H9 (cell line): ENCODE measurements at regions not wholly inside any gene's neighbourhood (a gene's known extent, or its start where the extent isn't known, plus 50 kb on each side); places are given as distances from the start of the nearest gene placed in this dataset.

Source experiments
- DNase-seq: peaks from one replicate; pipeline ENCODE4 v3.0.0-alpha.2; 2017
- H2AFZ ChIP-seq: one replicate; pipeline ENCODE4 v1.6.1; 2013; ENCODE audit warnings: mild to moderate bottlenecking, low read length, control low read depth, moderate library complexity
- H2AK5ac ChIP-seq: 2 replicates; pipeline ENCODE4 v1.6.1; 2013; ENCODE audit warnings: low read length, control low read depth, mixed read lengths; ENCODE audit not compliant: insufficient read length
- H2BK120ac ChIP-seq: one replicate; pipeline ENCODE4 v1.6.1; 2013; ENCODE audit warnings: low read depth, mild to moderate bottlenecking, low read length, control low read depth, inconsistent platforms; ENCODE audit not compliant: poor library complexity, severe bottlenecking
- H2BK12ac ChIP-seq: 2 replicates; pipeline ENCODE4 v1.6.1; 2013; ENCODE audit warnings: low read length, control low read depth, mixed read lengths, low read depth; ENCODE audit not compliant: insufficient read length
- H2BK15ac ChIP-seq: 2 replicates; pipeline ENCODE4 v1.6.1; 2013; ENCODE audit warnings: low read depth, low read length, control low read depth
- H2BK20ac ChIP-seq: one replicate; pipeline ENCODE4 v1.6.1; 2013; ENCODE audit warnings: low read depth, mild to moderate bottlenecking, low read length, control low read depth, inconsistent platforms; ENCODE audit not compliant: poor library complexity, severe bottlenecking
- H2BK5ac ChIP-seq: 2 replicates; pipeline ENCODE4 v1.6.1; 2013; ENCODE audit warnings: low read length, control low read depth, mixed read lengths; ENCODE audit not compliant: insufficient read length
- H3K14ac ChIP-seq: 2 replicates; pipeline ENCODE4 v1.6.1; 2013; ENCODE audit warnings: low read length, control low read depth; ENCODE audit not compliant: insufficient read depth
- H3K18ac ChIP-seq: 2 replicates; pipeline ENCODE4 v1.6.1; 2013; ENCODE audit warnings: low read depth, mild to moderate bottlenecking, mixed read lengths, low read length, control low read depth; ENCODE audit not compliant: insufficient read length
- H3K23ac ChIP-seq: 2 replicates; pipeline ENCODE4 v1.6.1; 2013; ENCODE audit warnings: low read length, control low read depth, mixed read lengths, low read depth; ENCODE audit not compliant: insufficient read length
- H3K23me2 ChIP-seq: 2 replicates; pipeline ENCODE4 v1.6.1; 2013; ENCODE audit warnings: low read depth, mild to moderate bottlenecking, mixed read lengths, low read length, control low read depth; ENCODE audit not compliant: insufficient read length, poor library complexity, severe bottlenecking
- H3K27ac ChIP-seq: 2 replicates; pipeline ENCODE4 v1.5.1; 2013; ENCODE audit warnings: low read length, control low read depth, mixed read lengths, low read depth; ENCODE audit not compliant: insufficient read length
- H3K27me3 ChIP-seq: 2 replicates; pipeline ENCODE4 v1.6.1; 2013; ENCODE audit warnings: low read length, control low read depth, inconsistent platforms; ENCODE audit not compliant: insufficient read depth
- H3K4ac ChIP-seq: 2 replicates; pipeline ENCODE4 v1.6.1; 2013; ENCODE audit warnings: low read depth, mild to moderate bottlenecking, control low read depth, inconsistent platforms, low read length, moderate library complexity
- H3K4me1 ChIP-seq: 2 replicates; pipeline ENCODE4 v1.6.1; 2013; ENCODE audit warnings: low read length, control low read depth, inconsistent platforms; ENCODE audit not compliant: insufficient read depth
- H3K4me2 ChIP-seq: 2 replicates; pipeline ENCODE4 v1.6.1; 2013; ENCODE audit warnings: low read length, control low read depth, mixed read lengths; ENCODE audit not compliant: insufficient read length, insufficient read depth
- H3K56ac ChIP-seq: 2 replicates; pipeline ENCODE4 v1.6.1; 2013; ENCODE audit warnings: low read depth, mild to moderate bottlenecking, mixed read lengths, low read length, control low read depth; ENCODE audit not compliant: insufficient read length
- H3K79me1 ChIP-seq: 2 replicates; pipeline ENCODE4 v1.6.1; 2013; ENCODE audit warnings: low read depth, mild to moderate bottlenecking, moderate library complexity, low read length, control low read depth, inconsistent platforms; ENCODE audit not compliant: insufficient read depth, poor library complexity, severe bottlenecking
- H3K79me2 ChIP-seq: 2 replicates; pipeline ENCODE4 v1.6.1; 2013; ENCODE audit warnings: low read length, control low read depth, inconsistent platforms; ENCODE audit not compliant: insufficient read depth
- H3K9ac ChIP-seq: 2 replicates; pipeline ENCODE4 v1.6.1; 2013; ENCODE audit warnings: low read length, control low read depth, mixed read lengths; ENCODE audit not compliant: insufficient read length; ENCODE audit errors: extremely low read depth
- H3K9me3 ChIP-seq: one replicate; pipeline ENCODE4 v1.6.1; 2013; ENCODE audit warnings: low read depth, low read length, inconsistent platforms; ENCODE audit not compliant: control insufficient read depth
- H3T11ph ChIP-seq: one replicate; pipeline ENCODE4 v1.6.1; 2013; ENCODE audit warnings: mild to moderate bottlenecking, low read length, control low read depth, inconsistent platforms
- H4K20me1 ChIP-seq: one replicate; pipeline ENCODE4 v1.6.1; 2013; ENCODE audit not compliant: control insufficient read depth, insufficient read length, insufficient read depth
- H4K5ac ChIP-seq: 2 replicates; pipeline ENCODE4 v1.6.1; 2013; ENCODE audit warnings: low read depth, mild to moderate bottlenecking, mixed read lengths, low read length, control low read depth; ENCODE audit not compliant: insufficient read length
- H4K8ac ChIP-seq: replicated peaks from 2 replicates; pipeline ENCODE4 v1.6.1; 2013; ENCODE audit warnings: low read length, control low read depth, mixed read lengths, low read depth; ENCODE audit not compliant: insufficient read length
- H4K91ac ChIP-seq: 2 replicates; pipeline ENCODE4 v1.6.1; 2013; ENCODE audit warnings: low read depth, mild to moderate bottlenecking, moderate library complexity, mixed read lengths, low read length, control low read depth; ENCODE audit not compliant: insufficient read length
- H3K27ac Mint-ChIP-seq, 3 experiments: 2 replicates in 2 of 3; 3 replicates in 1 of 3; pipeline ENCODE4 v1.8.0; 2020 to 2021; ENCODE audit warnings: mixed read lengths in 3 of 3, mild to moderate bottlenecking in 1 of 3, moderate library complexity in 1 of 3
- H3K27me3 Mint-ChIP-seq: 2 replicates; pipeline ENCODE4 v1.8.0; 2021; ENCODE audit warnings: low read depth, mild to moderate bottlenecking, moderate library complexity, mixed read lengths
- H3K36me3 Mint-ChIP-seq, 3 experiments: 2 replicates in 2 of 3; 3 replicates in 1 of 3; pipeline ENCODE4 v1.8.0; 2020 to 2021; ENCODE audit warnings: low read depth in 3 of 3, mixed read lengths in 3 of 3; ENCODE audit not compliant: insufficient read depth in 1 of 3
- H3K4me1 Mint-ChIP-seq, 2 experiments: 2 replicates each; pipeline ENCODE4 v1.8.0; 2020; ENCODE audit warnings: mixed read lengths in 2 of 2
- H3K4me3 Mint-ChIP-seq, 2 experiments: 2 replicates in 1 of 2; 3 replicates in 1 of 2; pipeline ENCODE4 v1.8.0; 2020 to 2021; ENCODE audit warnings: mild to moderate bottlenecking in 2 of 2, mixed read lengths in 2 of 2, moderate library complexity in 1 of 2
- H3K9me3 Mint-ChIP-seq, 2 experiments: 2 replicates in 1 of 2; 3 replicates in 1 of 2; pipeline ENCODE4 v1.8.0; 2020; ENCODE audit warnings: mild to moderate bottlenecking in 2 of 2, mixed read lengths in 2 of 2, moderate library complexity in 1 of 2
- WGBS: extraction: QIAGEN DNeasy Blood & Tissue Kit; methylation state at CpG from one replicate; pipeline ENCODE4 v1.1.7; 2013; ENCODE audit warnings: missing lambda C conversion rate, low lambda C conversion rate, mixed read lengths; ENCODE audit not compliant: insufficient read length; ENCODE audit errors: extremely low coverage; 5-methylcytosine and 5-hydroxymethylcytosine counted together
- TF ChIP-seq, protein P1 (sequence below): fragments of 200-600 bp; sonication (generic); conservative IDR thresholded peaks from 3 replicates; pipeline ENCODE4 v1.8.0; 2021; ENCODE audit warnings: antibody characterized with exemption, mild to moderate bottlenecking

DNA sequence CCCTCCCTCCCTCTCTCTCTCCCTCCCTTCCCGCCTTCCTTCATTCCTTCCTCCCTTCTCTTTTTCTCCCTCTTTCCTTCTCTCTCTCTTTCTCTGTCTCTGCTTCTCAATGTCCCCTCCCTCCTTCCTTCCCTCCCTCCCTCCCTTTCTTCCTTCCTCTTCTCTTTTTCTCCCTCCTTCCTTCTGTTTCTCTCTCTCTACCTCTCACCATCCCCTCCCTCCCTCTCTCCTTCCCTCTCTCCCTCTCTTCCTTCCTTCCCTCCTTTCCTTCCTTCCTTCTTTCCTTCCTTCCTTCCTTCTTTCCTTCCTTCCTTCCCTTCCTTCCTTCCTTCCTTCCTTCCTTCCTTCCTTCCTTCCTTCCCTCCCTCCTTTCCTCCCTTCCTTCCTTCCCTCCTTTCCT is 504.6 kb downstream of the EPHA3 start:
- no peak overlapping the region for H3K56ac ChIP-seq
- peaks cover 2% of the 10 kb centered on the region; the same call in 1 of the 2 replicates for H3K4me1 ChIP-seq
- WGBS = no CpG with 5 or more reads among the region's 1 CpG
- H3K23ac ChIP-seq = no peak overlapping the region
- no peak overlapping the region for H3K4ac ChIP-seq
- no peak overlapping the region for H3K14ac ChIP-seq
- no peak overlapping the region for H3K9ac ChIP-seq
- H3K23me2 ChIP-seq = no peaks in the 10 kb centered on the region
- no peaks in the 10 kb centered on the region for H3K9me3 Mint-ChIP-seq
- H4K8ac ChIP-seq = no peak overlapping the region
- no peaks in the 10 kb centered on the region for H4K20me1 ChIP-seq
- no peak overlapping the region for H3K18ac ChIP-seq
- H2BK12ac ChIP-seq = no peak overlapping the region
- H3K27me3 ChIP-seq = no peaks in the 10 kb centered on the region
- H3K79me2 ChIP-seq = no peaks in the 10 kb centered on the region
- peaks cover 10% of the 10 kb centered on the region in 2 experiments for H3K4me1 Mint-ChIP-seq
- H3T11ph ChIP-seq = no peak overlapping the region
- H3K27ac ChIP-seq = no peak overlapping the region
- no peak overlapping the region for H2BK120ac ChIP-seq
- H2AFZ ChIP-seq = no peak overlapping the region
- H2BK15ac ChIP-seq = no peak overlapping the region
- no peaks in the 10 kb centered on the region for H3K27me3 Mint-ChIP-seq
- no peak overlapping the region for H3K27ac Mint-ChIP-seq
- no peaks in the 10 kb centered on the region for H3K79me1 ChIP-seq
- no peak overlapping the region for H2AK5ac ChIP-seq
- no peak overlapping the region for H3K4me3 Mint-ChIP-seq
- H3K4me2 ChIP-seq = no peak overlapping the region
- no peak overlapping the region for H4K5ac ChIP-seq
- no peak overlapping the region for H2BK20ac ChIP-seq
- no peak overlapping the region for H4K91ac ChIP-seq
- no peak overlapping the region for H2BK5ac ChIP-seq
- H3K9me3 ChIP-seq = no peaks in the 10 kb centered on the region
- DNase-seq = no peak
- no peaks in the 10 kb centered on the region for H3K36me3 Mint-ChIP-seq
- TF ChIP-seq, protein P1, sequence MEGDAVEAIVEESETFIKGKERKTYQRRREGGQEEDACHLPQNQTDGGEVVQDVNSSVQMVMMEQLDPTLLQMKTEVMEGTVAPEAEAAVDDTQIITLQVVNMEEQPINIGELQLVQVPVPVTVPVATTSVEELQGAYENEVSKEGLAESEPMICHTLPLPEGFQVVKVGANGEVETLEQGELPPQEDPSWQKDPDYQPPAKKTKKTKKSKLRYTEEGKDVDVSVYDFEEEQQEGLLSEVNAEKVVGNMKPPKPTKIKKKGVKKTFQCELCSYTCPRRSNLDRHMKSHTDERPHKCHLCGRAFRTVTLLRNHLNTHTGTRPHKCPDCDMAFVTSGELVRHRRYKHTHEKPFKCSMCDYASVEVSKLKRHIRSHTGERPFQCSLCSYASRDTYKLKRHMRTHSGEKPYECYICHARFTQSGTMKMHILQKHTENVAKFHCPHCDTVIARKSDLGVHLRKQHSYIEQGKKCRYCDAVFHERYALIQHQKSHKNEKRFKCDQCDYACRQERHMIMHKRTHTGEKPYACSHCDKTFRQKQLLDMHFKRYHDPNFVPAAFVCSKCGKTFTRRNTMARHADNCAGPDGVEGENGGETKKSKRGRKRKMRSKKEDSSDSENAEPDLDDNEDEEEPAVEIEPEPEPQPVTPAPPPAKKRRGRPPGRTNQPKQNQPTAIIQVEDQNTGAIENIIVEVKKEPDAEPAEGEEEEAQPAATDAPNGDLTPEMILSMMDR = no peak
